GM12892 (cell line): ENCODE measurements at regions not wholly inside any gene's neighbourhood (a gene's known extent, or its start where the extent isn't known, plus 50 kb on each side); places are given as distances from the start of the nearest gene placed in this dataset.

Source experiments
- POLR2A ChIP-seq: IDR thresholded peaks from 2 replicates; pipeline ENCODE4 v1.6.1; 2011; ENCODE audit warnings: low read depth, low read length, control low read depth
- POLR2AphosphoS5 ChIP-seq: IDR thresholded peaks from 2 replicates; pipeline ENCODE4 v1.6.1; 2011; ENCODE audit warnings: low read depth, low read length, control low read depth
- TAF1 ChIP-seq: IDR thresholded peaks from 2 replicates; pipeline ENCODE4 v1.6.1; 2011; ENCODE audit warnings: low read depth, mild to moderate bottlenecking, control low read depth, low read length, borderline replicate concordance

GRCh38 chr20:39266989-39267388, 304.8 kb downstream of the DHX35 start:
- TF ChIP-seq POLR2A, result no peak
- TF ChIP-seq POLR2AphosphoS5, result no peak
- TF ChIP-seq TAF1, result no peak
